ENCODE measurements at regions not wholly inside any gene's neighbourhood (a gene's known extent, or its start where the extent isn't known, plus 50 kb on each side); places are given as distances from the start of the nearest gene placed in this dataset.
"Not testable (repeated sequence)": the region's sequence is repeated elsewhere in the genome, so short reads cannot be mapped to it uniquely, and the experiment has no call there.

- DNase-seq (ENCODE audit: low read depth in 1 of 2, low spot score in 1 of 2), result no peak
- TF ChIP-seq JUND (IDR thresholded peaks at IDR 0.05; ENCODE audit: low read depth), result no peak
- in situ Hi-C loops (cut with HindIII; ENCODE audit: low pct_unique_long_range_greater_than_20kb, low sequenced_read_pairs), result no loop called here
These were observed 81.1 kb downstream of the XRCC2 start for GRCh38 chr7:152594801-152595200.

GRCh38 chr7:152591976-152592375, 84.0 kb downstream of the XRCC2 start:
- in situ Hi-C loops (cut with HindIII; ENCODE audit: low pct_unique_long_range_greater_than_20kb, low sequenced_read_pairs), result no loop called here
- no peak for TF ChIP-seq JUND (IDR thresholded peaks at IDR 0.05; ENCODE audit: low read depth)
- DNase-seq (ENCODE audit: low read depth in 1 of 2, low spot score in 1 of 2), result no peak

DNA sequence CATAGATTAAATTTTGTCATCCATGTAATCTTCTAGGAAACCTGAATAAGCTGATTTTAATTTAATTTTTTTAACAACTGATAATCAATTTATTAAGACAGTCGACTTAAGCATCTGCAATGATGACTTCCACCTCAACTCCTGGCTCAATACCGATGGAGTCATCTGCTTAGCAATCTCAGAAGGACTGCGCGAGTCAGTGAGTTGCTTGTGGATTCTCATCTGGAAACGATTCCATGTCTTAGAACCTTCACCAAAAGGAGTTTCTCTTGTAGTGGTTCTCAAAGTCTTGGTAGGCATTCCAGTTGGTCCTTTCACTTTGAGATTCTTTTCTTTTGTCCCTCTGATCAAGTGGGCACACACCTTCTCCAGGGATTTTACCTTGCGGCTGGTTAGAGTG, 85.5 kb downstream of the XRCC2 start:
- no peak for TF ChIP-seq JUND (IDR thresholded peaks at IDR 0.05; ENCODE audit: low read depth)
- DNase-seq (ENCODE audit: low read depth in 1 of 2, low spot score in 1 of 2), result no peak
- in situ Hi-C loops (cut with HindIII; ENCODE audit: low pct_unique_long_range_greater_than_20kb, low sequenced_read_pairs), result no loop called here

GRCh38 chr7:152589821-152590220, 86.1 kb downstream of the XRCC2 start:
- DNase-seq (ENCODE audit: low read depth in 1 of 2, low spot score in 1 of 2); in situ Hi-C loops (cut with HindIII; ENCODE audit: low pct_unique_long_range_greater_than_20kb, low sequenced_read_pairs): not testable (repeated sequence)

DNA sequence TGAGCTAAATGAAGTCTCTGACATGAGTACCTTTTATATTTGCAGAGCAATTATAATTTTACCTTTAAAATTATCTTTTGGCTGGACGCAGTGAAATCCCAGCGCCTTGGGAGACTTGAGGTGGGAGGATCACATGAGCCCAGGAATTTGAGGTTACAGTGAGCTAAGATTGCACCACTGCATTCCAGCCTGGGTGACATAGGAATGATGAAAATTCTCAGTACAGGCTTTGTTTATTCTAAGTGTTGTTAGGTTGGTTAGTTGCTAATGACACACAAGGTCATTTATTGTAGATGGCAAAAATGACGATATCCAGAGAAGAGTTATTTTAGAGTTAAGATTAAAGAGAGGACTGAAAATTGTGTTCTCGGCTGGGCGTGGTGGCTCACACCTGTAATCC, 87.6 kb downstream of the XRCC2 start:
- in situ Hi-C loops (cut with HindIII; ENCODE audit: low pct_unique_long_range_greater_than_20kb, low sequenced_read_pairs), result no loop called here
- DNase-seq (ENCODE audit: low read depth in 1 of 2, low spot score in 1 of 2), result peak in 1 of 2 experiments; percentile 85

GRCh38 chr7:152587366-152587765, 88.6 kb downstream of the XRCC2 start:
- TF ChIP-seq JUND (IDR thresholded peaks at IDR 0.05; ENCODE audit: low read depth), result no peak
- DNase-seq (ENCODE audit: low read depth in 1 of 2, low spot score in 1 of 2), result no peak
- in situ Hi-C loops (cut with HindIII; ENCODE audit: low pct_unique_long_range_greater_than_20kb, low sequenced_read_pairs), result no loop called here

More for the DNA sequence above, 87.6 kb downstream of the XRCC2 start:
- no peak for TF ChIP-seq JUND (IDR thresholded peaks at IDR 0.05; ENCODE audit: low read depth)

- TF ChIP-seq JUND (IDR thresholded peaks at IDR 0.05; ENCODE audit: low read depth), result no peak
- no peak for DNase-seq (ENCODE audit: low read depth in 1 of 2, low spot score in 1 of 2)
- in situ Hi-C loops (cut with HindIII; ENCODE audit: low pct_unique_long_range_greater_than_20kb, low sequenced_read_pairs), result no loop called here
These were observed 92.9 kb downstream of the XRCC2 start for GRCh38 chr7:152583006-152583405.

- in situ Hi-C loops (cut with HindIII; ENCODE audit: low pct_unique_long_range_greater_than_20kb, low sequenced_read_pairs), result no loop called here
- no peak for TF ChIP-seq JUND (IDR thresholded peaks at IDR 0.05; ENCODE audit: low read depth)
- no peak for DNase-seq (ENCODE audit: low read depth in 1 of 2, low spot score in 1 of 2)
These were observed 96.9 kb downstream of the XRCC2 start for GRCh38 chr7:152579070-152579469.

DNA sequence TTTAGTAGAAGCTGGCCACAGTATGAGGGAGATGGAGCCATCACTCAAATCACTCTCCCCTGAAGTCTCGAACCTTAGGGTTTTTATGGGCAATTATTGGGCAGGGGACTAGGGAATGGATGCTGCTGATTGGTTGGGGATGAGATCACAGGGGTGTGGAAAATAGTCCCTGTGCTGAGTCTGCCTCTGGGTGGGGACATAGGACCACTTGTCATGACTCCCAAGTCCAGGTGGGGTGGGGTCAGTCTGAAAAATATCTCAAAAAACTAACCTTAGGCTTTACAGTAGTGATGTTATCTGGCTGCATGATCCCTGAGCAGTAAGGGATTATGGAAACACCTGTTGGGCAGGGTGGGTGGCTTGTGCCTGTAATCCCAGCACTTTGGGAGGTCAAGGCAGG, 98.6 kb downstream of the XRCC2 start:
- DNase-seq (ENCODE audit: low read depth in 1 of 2, low spot score in 1 of 2), result no peak
- no peak for TF ChIP-seq JUND (IDR thresholded peaks at IDR 0.05; ENCODE audit: low read depth)
- in situ Hi-C loops (cut with HindIII; ENCODE audit: low pct_unique_long_range_greater_than_20kb, low sequenced_read_pairs), result no loop called here

GRCh38 chr7:152574892-152575548, 100.9 kb downstream of the XRCC2 start:
- peak in 1 of 2 experiments; percentile 15 for DNase-seq (ENCODE audit: low read depth in 1 of 2, low spot score in 1 of 2)
- in situ Hi-C loops (cut with HindIII; ENCODE audit: low pct_unique_long_range_greater_than_20kb, low sequenced_read_pairs), result no loop called here
- no peak for TF ChIP-seq JUND (IDR thresholded peaks at IDR 0.05; ENCODE audit: low read depth)

- DNase-seq (ENCODE audit: low read depth in 1 of 2, low spot score in 1 of 2); in situ Hi-C loops (cut with HindIII; ENCODE audit: low pct_unique_long_range_greater_than_20kb, low sequenced_read_pairs): not testable (repeated sequence)
These were observed 102.8 kb downstream of the XRCC2 start for GRCh38 chr7:152573186-152573585.

DNA sequence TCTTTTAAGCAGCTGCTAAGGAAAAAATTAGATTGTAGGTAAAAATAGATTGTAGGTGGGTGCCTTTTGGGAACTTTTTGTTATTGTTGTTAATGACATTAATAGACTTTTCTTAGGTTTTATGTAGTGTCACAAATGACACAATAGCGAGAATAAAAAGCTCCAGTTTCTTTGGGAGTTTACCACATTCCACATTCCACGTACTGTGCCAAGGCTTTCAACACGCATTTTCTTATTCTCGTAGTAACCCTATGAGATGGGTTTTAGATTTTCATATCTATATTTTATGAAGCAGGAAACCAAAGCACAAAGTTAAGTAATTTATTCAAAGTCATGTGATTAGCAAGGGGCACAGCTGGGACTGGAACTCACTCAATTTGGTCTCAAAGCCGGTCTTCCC, 103.8 kb downstream of the XRCC2 start:
- in situ Hi-C loops (cut with HindIII; ENCODE audit: low pct_unique_long_range_greater_than_20kb, low sequenced_read_pairs), result no loop called here
- no peak for DNase-seq (ENCODE audit: low read depth in 1 of 2, low spot score in 1 of 2)
- no peak for TF ChIP-seq JUND (IDR thresholded peaks at IDR 0.05; ENCODE audit: low read depth)

DNA sequence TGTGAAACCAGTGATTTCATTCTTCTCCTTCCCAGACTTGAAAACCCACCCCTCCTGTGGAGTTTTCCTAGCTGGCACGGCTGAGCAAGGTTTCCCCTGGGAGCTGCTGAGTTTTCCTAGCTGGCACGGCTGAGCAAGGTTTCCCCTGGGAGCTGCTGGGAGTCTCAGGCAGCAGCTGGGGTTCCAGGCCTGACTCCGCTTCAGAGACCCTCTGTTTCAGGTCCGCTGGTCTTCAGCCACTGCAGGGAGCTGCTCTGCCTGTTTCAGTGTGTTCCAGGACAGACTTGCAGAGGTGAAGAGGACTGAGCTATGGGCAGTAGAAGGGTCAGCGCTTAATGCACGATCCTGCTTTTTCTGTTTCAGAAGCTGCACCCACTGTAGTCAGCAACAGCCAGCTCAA, 104.9 kb downstream of the XRCC2 start:
- in situ Hi-C loops (cut with HindIII; ENCODE audit: low pct_unique_long_range_greater_than_20kb, low sequenced_read_pairs), result no loop called here
- no peak for DNase-seq (ENCODE audit: low read depth in 1 of 2, low spot score in 1 of 2)

GRCh38 chr7:152568972-152569371, 107.0 kb downstream of the XRCC2 start:
- no peak for TF ChIP-seq JUND (IDR thresholded peaks at IDR 0.05; ENCODE audit: low read depth)
- in situ Hi-C loops (cut with HindIII; ENCODE audit: low pct_unique_long_range_greater_than_20kb, low sequenced_read_pairs), result no loop called here

More for the DNA sequence above, 104.9 kb downstream of the XRCC2 start:
- no peak for TF ChIP-seq JUND (IDR thresholded peaks at IDR 0.05; ENCODE audit: low read depth)

More at GRCh38 chr7:152568972-152569371, 107.0 kb downstream of the XRCC2 start:
- no peak for DNase-seq (ENCODE audit: low read depth in 1 of 2, low spot score in 1 of 2)

Measured in T47D (cell line).